H9 (cell line): ENCODE measurements at regions not wholly inside any gene's neighbourhood (a gene's known extent, or its start where the extent isn't known, plus 50 kb on each side); places are given as distances from the start of the nearest gene placed in this dataset.

Source experiments
- DNase-seq: peaks from one replicate; pipeline ENCODE4 v3.0.0-alpha.2; 2017
- H2AFZ ChIP-seq: one replicate; pipeline ENCODE4 v1.6.1; 2013; ENCODE audit warnings: mild to moderate bottlenecking, low read length, control low read depth, moderate library complexity
- H2AK5ac ChIP-seq: 2 replicates; pipeline ENCODE4 v1.6.1; 2013; ENCODE audit warnings: low read length, control low read depth, mixed read lengths; ENCODE audit not compliant: insufficient read length
- H2BK120ac ChIP-seq: one replicate; pipeline ENCODE4 v1.6.1; 2013; ENCODE audit warnings: low read depth, mild to moderate bottlenecking, low read length, control low read depth, inconsistent platforms; ENCODE audit not compliant: poor library complexity, severe bottlenecking
- H2BK12ac ChIP-seq: 2 replicates; pipeline ENCODE4 v1.6.1; 2013; ENCODE audit warnings: low read length, control low read depth, mixed read lengths, low read depth; ENCODE audit not compliant: insufficient read length
- H2BK15ac ChIP-seq: 2 replicates; pipeline ENCODE4 v1.6.1; 2013; ENCODE audit warnings: low read depth, low read length, control low read depth
- H2BK20ac ChIP-seq: one replicate; pipeline ENCODE4 v1.6.1; 2013; ENCODE audit warnings: low read depth, mild to moderate bottlenecking, low read length, control low read depth, inconsistent platforms; ENCODE audit not compliant: poor library complexity, severe bottlenecking
- H2BK5ac ChIP-seq: 2 replicates; pipeline ENCODE4 v1.6.1; 2013; ENCODE audit warnings: low read length, control low read depth, mixed read lengths; ENCODE audit not compliant: insufficient read length
- H3K14ac ChIP-seq: 2 replicates; pipeline ENCODE4 v1.6.1; 2013; ENCODE audit warnings: low read length, control low read depth; ENCODE audit not compliant: insufficient read depth
- H3K18ac ChIP-seq: 2 replicates; pipeline ENCODE4 v1.6.1; 2013; ENCODE audit warnings: low read depth, mild to moderate bottlenecking, mixed read lengths, low read length, control low read depth; ENCODE audit not compliant: insufficient read length
- H3K23ac ChIP-seq: 2 replicates; pipeline ENCODE4 v1.6.1; 2013; ENCODE audit warnings: low read length, control low read depth, mixed read lengths, low read depth; ENCODE audit not compliant: insufficient read length
- H3K23me2 ChIP-seq: 2 replicates; pipeline ENCODE4 v1.6.1; 2013; ENCODE audit warnings: low read depth, mild to moderate bottlenecking, mixed read lengths, low read length, control low read depth; ENCODE audit not compliant: insufficient read length, poor library complexity, severe bottlenecking
- H3K27ac ChIP-seq: 2 replicates; pipeline ENCODE4 v1.5.1; 2013; ENCODE audit warnings: low read length, control low read depth, mixed read lengths, low read depth; ENCODE audit not compliant: insufficient read length
- H3K27me3 ChIP-seq: 2 replicates; pipeline ENCODE4 v1.6.1; 2013; ENCODE audit warnings: low read length, control low read depth, inconsistent platforms; ENCODE audit not compliant: insufficient read depth
- H3K4ac ChIP-seq: 2 replicates; pipeline ENCODE4 v1.6.1; 2013; ENCODE audit warnings: low read depth, mild to moderate bottlenecking, control low read depth, inconsistent platforms, low read length, moderate library complexity
- H3K4me1 ChIP-seq: 2 replicates; pipeline ENCODE4 v1.6.1; 2013; ENCODE audit warnings: low read length, control low read depth, inconsistent platforms; ENCODE audit not compliant: insufficient read depth
- H3K4me2 ChIP-seq: 2 replicates; pipeline ENCODE4 v1.6.1; 2013; ENCODE audit warnings: low read length, control low read depth, mixed read lengths; ENCODE audit not compliant: insufficient read length, insufficient read depth
- H3K56ac ChIP-seq: 2 replicates; pipeline ENCODE4 v1.6.1; 2013; ENCODE audit warnings: low read depth, mild to moderate bottlenecking, mixed read lengths, low read length, control low read depth; ENCODE audit not compliant: insufficient read length
- H3K79me1 ChIP-seq: 2 replicates; pipeline ENCODE4 v1.6.1; 2013; ENCODE audit warnings: low read depth, mild to moderate bottlenecking, moderate library complexity, low read length, control low read depth, inconsistent platforms; ENCODE audit not compliant: insufficient read depth, poor library complexity, severe bottlenecking
- H3K79me2 ChIP-seq: 2 replicates; pipeline ENCODE4 v1.6.1; 2013; ENCODE audit warnings: low read length, control low read depth, inconsistent platforms; ENCODE audit not compliant: insufficient read depth
- H3K9ac ChIP-seq: 2 replicates; pipeline ENCODE4 v1.6.1; 2013; ENCODE audit warnings: low read length, control low read depth, mixed read lengths; ENCODE audit not compliant: insufficient read length; ENCODE audit errors: extremely low read depth
- H3K9me3 ChIP-seq: one replicate; pipeline ENCODE4 v1.6.1; 2013; ENCODE audit warnings: low read depth, low read length, inconsistent platforms; ENCODE audit not compliant: control insufficient read depth
- H3T11ph ChIP-seq: one replicate; pipeline ENCODE4 v1.6.1; 2013; ENCODE audit warnings: mild to moderate bottlenecking, low read length, control low read depth, inconsistent platforms
- H4K20me1 ChIP-seq: one replicate; pipeline ENCODE4 v1.6.1; 2013; ENCODE audit not compliant: control insufficient read depth, insufficient read length, insufficient read depth
- H4K5ac ChIP-seq: 2 replicates; pipeline ENCODE4 v1.6.1; 2013; ENCODE audit warnings: low read depth, mild to moderate bottlenecking, mixed read lengths, low read length, control low read depth; ENCODE audit not compliant: insufficient read length
- H4K8ac ChIP-seq: replicated peaks from 2 replicates; pipeline ENCODE4 v1.6.1; 2013; ENCODE audit warnings: low read length, control low read depth, mixed read lengths, low read depth; ENCODE audit not compliant: insufficient read length
- H4K91ac ChIP-seq: 2 replicates; pipeline ENCODE4 v1.6.1; 2013; ENCODE audit warnings: low read depth, mild to moderate bottlenecking, moderate library complexity, mixed read lengths, low read length, control low read depth; ENCODE audit not compliant: insufficient read length
- H3K27ac Mint-ChIP-seq, 3 experiments: 2 replicates in 2 of 3; 3 replicates in 1 of 3; pipeline ENCODE4 v1.8.0; 2020 to 2021; ENCODE audit warnings: mixed read lengths in 3 of 3, mild to moderate bottlenecking in 1 of 3, moderate library complexity in 1 of 3
- H3K27me3 Mint-ChIP-seq: 2 replicates; pipeline ENCODE4 v1.8.0; 2021; ENCODE audit warnings: low read depth, mild to moderate bottlenecking, moderate library complexity, mixed read lengths
- H3K36me3 Mint-ChIP-seq, 3 experiments: 2 replicates in 2 of 3; 3 replicates in 1 of 3; pipeline ENCODE4 v1.8.0; 2020 to 2021; ENCODE audit warnings: low read depth in 3 of 3, mixed read lengths in 3 of 3; ENCODE audit not compliant: insufficient read depth in 1 of 3
- H3K4me1 Mint-ChIP-seq, 2 experiments: 2 replicates each; pipeline ENCODE4 v1.8.0; 2020; ENCODE audit warnings: mixed read lengths in 2 of 2
- H3K4me3 Mint-ChIP-seq, 2 experiments: 2 replicates in 1 of 2; 3 replicates in 1 of 2; pipeline ENCODE4 v1.8.0; 2020 to 2021; ENCODE audit warnings: mild to moderate bottlenecking in 2 of 2, mixed read lengths in 2 of 2, moderate library complexity in 1 of 2
- H3K9me3 Mint-ChIP-seq, 2 experiments: 2 replicates in 1 of 2; 3 replicates in 1 of 2; pipeline ENCODE4 v1.8.0; 2020; ENCODE audit warnings: mild to moderate bottlenecking in 2 of 2, mixed read lengths in 2 of 2, moderate library complexity in 1 of 2
- CTCF ChIP-seq: fragments of 200-600 bp; sonication (generic); conservative IDR thresholded peaks from 3 replicates; pipeline ENCODE4 v1.8.0; 2021; ENCODE audit warnings: antibody characterized with exemption, mild to moderate bottlenecking
- WGBS: extraction: QIAGEN DNeasy Blood & Tissue Kit; methylation state at CpG from one replicate; pipeline ENCODE4 v1.1.7; 2013; ENCODE audit warnings: missing lambda C conversion rate, low lambda C conversion rate, mixed read lengths; ENCODE audit not compliant: insufficient read length; ENCODE audit errors: extremely low coverage; 5-methylcytosine and 5-hydroxymethylcytosine counted together

DNA sequence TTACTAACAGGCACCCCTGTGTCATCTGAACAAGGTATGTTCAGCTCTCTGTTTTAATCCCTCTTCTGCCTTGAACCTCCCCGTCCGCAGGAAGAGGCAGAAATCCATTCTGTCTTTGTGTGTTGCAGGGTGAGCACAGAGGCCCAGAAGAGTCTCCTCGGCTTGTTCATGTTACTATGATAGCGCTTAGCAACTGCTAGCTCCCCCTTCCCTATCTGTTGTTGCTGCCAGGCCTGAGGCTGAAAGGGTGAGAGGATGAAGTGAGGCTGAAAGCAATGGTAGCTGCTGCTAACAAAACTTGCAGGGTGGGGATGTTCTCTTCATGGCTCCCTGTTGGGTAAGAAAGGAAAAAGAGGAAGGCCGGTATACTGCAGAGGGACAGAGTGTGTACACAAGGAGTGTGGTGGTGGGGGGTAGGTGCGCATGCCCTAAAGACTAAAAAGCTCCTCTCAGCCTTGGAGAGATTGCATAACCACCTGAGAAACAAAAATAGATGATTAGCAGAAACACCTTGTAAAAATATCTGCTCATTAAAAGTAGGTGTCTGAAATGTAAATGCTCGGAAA, 55.2 kb upstream of the CITED2 start:
- Histone ChIP-seq H3K79me2 (no peaks in the 10 kb centered on the region), H2BK12ac (no peak overlapping the region), H4K91ac (no peak overlapping the region), H3K27ac (no peak overlapping the region), H3K56ac (no peak overlapping the region), H2BK5ac (no peak overlapping the region), H2BK120ac (no peak overlapping the region), H3K79me1 (no peaks in the 10 kb centered on the region), H3K9ac (no peak overlapping the region), H3K14ac (no peak overlapping the region), H4K20me1 (no peaks in the 10 kb centered on the region), H2AK5ac (no peak overlapping the region), H2AFZ (no peak overlapping the region), H3T11ph (no peak overlapping the region), H3K23me2 (no peaks in the 10 kb centered on the region), H3K4me2 (no peak overlapping the region), H3K4me1 (no peaks in the 10 kb centered on the region), H3K9me3 (no peaks in the 10 kb centered on the region), H4K8ac (no peak overlapping the region), H3K4ac (no peak overlapping the region), H3K23ac (no peak overlapping the region), H3K18ac (no peak overlapping the region), H4K5ac (no peak overlapping the region), H3K27me3 (no peaks in the 10 kb centered on the region), H2BK20ac (no peak overlapping the region), H2BK15ac (no peak overlapping the region)
- no peak for DNase-seq
- no peak overlapping the region for H3K27ac Mint-ChIP-seq
- H3K4me3 Mint-ChIP-seq, result no peak overlapping the region
- peaks cover 0 to 4% (median 0%) of the 10 kb centered on the region in 3 experiments; a peak in 2 of 7 replicates for H3K36me3 Mint-ChIP-seq
- no CpG with 5 or more reads among the region's 7 CpGs for WGBS
- peaks cover 13 to 15% of the 10 kb centered on the region in 2 experiments for H3K4me1 Mint-ChIP-seq
- H3K27me3 Mint-ChIP-seq, result peaks cover 2% of the 10 kb centered on the region; the same call in 1 of the 2 replicates
- TF ChIP-seq CTCF, result no peak
- H3K9me3 Mint-ChIP-seq, result peaks cover 2 to 4% of the 10 kb centered on the region in 2 experiments; a peak in 3 of 5 replicates
